GM21447 (cell line): ENCODE measurements at regions not wholly inside any gene's neighbourhood (a gene's known extent, or its start where the extent isn't known, plus 50 kb on each side); places are given as distances from the start of the nearest gene placed in this dataset.

ENCODE experiments used
- ATAC-seq: cut with Tn5 transposase; IDR thresholded peaks from one replicate; pipeline ENCODE4 v1.9.1; 2021; ENCODE audit not compliant: unreplicated experiment

- ATAC-seq = no peak
Measured at GRCh38 chr4:123867910-123868587, 471.5 kb downstream of the SPRY1 start.

- no peak for ATAC-seq
Measured at GRCh38 chr4:123869286-123870215, 473.0 kb downstream of the SPRY1 start.

- ATAC-seq = no peak
Measured at GRCh38 chr4:123870216-123870876, 473.8 kb downstream of the SPRY1 start.

DNA sequence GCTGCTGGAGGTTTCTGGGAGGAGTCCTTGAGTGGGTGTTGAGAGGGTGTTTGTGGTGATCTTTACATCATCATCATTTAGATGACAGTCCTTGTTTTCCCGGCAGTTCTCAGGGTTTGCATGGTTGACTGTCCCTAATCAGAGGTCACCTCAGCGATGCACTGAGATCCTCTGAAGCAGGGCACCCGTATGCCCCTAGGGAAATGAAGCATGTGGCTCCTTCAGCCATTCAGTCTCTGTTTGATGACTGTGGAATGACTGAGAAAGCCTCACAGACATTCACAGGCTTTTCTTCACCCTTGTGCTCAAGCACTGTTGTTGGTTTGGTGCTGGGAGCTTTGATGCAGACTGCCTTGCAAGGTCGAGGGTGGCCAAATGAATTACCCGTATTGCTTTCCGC lies 474.7 kb downstream of the SPRY1 start:
- no peak for ATAC-seq

DNA sequence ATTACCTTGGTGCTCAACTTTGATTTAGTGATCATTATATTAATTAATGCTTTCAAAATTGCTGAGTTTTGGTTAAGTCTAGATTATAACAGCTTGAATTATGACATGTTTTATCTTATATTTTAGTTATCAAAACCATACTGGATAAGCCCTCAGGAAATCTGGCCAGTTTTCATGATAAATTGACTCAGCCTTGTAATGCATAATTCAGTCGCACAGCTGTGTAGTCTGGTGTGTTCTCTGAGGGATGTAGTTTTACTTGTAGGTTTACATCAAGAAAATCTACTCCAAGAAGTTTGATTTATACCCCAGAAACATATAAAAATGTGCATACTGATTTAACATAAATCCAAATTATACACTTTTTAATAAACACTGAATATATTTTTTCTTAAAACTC lies 477.5 kb downstream of the SPRY1 start:
- no peak for ATAC-seq

DNA sequence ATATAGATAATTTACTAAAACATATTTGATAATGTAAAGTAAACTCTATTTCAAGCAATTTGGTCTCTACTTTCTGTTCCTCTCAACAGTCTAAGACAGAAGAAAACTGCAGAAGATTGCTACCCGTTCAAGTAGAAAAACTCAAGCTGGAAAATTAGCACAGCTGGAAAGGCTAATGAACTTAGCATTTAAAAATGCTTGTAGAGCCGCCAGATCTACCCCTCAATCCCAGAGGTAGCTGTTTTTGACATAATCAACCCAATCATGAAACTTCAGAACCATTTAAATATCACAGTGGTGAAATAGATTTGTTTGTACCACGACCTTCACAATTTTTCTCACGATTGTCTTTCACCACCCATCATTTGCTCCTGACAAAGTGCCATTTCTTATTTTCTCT lies 479.5 kb downstream of the SPRY1 start:
- ATAC-seq = no peak

DNA sequence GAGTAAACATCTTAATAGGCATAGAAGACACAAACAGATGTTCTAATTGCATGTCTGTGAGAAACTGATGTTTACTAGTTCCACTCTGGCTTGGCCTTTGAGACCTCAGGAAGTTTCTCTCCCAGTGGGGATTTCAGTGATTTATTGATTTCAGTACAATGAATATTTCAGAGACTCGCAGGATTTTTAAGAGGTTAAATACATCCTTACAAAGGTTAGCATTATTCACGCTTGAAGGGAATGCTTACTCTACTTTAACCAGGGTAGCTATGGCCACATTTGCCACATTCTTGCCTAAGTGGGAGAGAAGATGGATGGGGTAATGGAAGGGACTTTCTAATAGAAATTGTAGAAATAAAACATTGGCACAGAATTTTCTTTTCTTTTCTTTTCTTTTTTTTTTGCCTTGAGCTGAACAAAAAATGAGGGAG lies 480.1 kb downstream of the SPRY1 start:
- no peak for ATAC-seq

DNA sequence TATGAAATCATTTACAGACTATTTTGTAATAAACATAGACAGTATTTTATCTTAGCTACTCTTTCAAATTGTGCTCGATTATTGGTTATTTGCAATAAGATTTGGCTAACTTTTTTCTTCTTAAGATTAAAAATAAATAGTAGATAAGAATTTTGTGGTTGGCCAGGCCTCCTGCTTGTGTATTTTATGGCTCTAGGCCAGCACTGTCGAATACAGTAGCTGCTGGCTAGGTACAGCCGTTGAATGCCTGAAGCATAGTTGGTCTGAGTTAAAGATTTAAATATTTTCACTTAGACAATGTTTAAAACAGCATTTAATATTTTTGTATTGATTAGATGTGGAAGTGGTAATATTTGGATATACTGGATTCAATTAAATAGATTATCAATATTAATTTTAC lies 481.0 kb downstream of the SPRY1 start:
- no peak for ATAC-seq

DNA sequence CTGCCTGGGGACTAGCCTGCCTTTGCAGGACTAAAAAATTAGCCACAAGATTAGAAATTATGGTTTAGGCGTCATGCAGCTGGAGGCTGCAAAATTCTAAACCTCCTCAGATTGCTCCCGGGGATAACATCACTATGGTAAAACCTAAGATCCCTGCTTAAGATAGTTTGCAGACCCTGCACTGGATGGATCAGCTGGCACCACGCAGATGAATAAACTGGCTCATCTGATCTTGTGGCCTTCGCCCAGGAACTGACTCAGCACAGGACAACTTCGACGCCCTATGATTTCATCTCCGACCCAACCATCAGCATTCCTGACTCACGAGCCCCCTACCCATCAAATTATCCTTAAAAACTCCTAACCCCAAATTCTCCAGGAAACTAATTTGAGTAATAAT lies 482.4 kb downstream of the SPRY1 start:
- no peak for ATAC-seq

GRCh38 chr4:123880631-123881030 lies 484.0 kb downstream of the SPRY1 start:
- ATAC-seq = no peak

DNA sequence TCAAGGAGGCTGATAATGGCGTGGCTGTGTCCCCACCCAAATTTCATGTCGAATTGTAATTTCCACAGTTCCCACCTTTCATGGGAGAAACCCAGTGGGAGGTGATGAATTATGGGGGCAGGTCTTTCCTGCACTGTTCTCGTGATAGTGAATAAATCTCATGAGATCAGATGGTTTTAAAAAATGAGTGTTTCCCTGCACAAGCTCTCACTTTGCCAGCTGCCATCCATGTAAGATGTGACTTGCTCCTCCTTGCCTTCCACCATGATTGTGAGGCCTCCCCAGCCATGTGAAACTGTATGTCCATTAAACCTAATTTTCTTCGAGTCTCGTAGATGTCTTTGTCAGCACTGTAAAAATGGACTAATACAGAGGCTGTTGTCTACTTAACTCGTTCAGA lies 488.3 kb downstream of the SPRY1 start:
- ATAC-seq = no peak

DNA sequence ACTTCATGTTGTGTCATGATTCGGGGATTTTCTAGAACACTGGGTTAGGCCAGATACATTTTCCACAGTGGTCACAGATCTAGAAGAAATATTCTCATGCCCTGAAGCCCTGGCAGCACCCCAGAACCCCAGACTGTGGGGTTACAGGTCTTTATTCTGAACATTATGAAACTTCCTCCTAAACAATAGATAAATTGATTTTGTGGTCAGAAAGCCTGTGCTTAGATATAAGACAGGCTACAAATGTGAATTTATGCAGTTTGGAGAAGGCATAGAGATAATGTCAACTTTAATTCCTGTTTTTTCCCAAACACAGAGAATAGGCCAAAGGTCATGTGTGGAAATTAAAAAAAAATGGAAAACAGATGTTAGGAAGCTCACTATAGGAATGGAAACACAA lies 492.9 kb downstream of the SPRY1 start:
- no peak for ATAC-seq

- ATAC-seq = no peak
Measured at GRCh38 chr4:123890889-123891288, 494.3 kb downstream of the SPRY1 start.

- ATAC-seq = no peak
Measured at GRCh38 chr4:123891881-123892280, 495.3 kb downstream of the SPRY1 start.

GRCh38 chr4:123892368-123892976 lies 495.9 kb downstream of the SPRY1 start:
- no peak for ATAC-seq

DNA sequence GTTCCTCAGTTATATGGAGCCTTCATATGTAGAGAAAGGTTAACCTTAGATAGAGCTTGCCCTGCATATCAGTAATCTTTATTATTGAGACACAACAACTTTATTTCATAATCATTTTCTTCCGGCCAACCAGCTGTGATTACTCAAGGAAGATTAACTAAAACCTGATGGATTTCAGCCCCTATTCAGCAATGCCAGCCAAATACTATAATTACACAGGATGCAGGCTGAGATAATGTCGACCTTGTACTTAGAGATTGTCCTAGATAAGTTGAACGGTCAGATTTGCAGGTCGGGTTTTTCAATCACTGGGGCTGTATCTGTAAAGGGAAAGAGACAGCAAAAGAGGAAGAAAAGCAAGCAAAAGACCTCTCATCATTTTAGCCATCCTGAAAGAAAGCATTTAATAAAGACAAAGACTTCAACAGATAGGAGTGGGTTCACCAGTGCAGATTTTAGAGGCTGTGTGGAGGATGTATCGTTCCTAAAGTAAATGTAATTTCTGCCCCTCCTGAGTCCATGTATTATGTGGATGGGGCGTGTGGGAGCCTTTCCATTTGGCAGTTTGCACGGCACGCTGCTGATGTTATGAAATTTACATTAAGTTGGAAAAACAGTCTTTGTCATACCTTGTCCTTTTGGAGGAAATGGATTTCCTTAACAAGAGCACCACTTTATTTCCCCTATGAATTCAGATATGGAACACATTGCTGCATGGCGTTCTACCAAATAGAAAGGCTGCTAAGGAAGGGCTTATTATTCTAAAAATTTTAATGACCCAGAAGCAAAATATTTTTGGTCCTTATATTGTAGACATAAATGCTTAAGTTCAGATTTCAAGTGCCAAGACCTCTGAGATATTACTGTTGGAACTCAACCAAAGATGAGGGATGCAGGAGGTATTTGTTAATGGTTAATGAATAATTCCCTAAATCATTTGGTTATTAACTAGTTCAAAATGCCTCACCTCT lies 496.7 kb downstream of the SPRY1 start:
- no peak for ATAC-seq

GRCh38 chr4:123896446-123897071 lies 500.0 kb downstream of the SPRY1 start:
- no peak for ATAC-seq

GRCh38 chr4:123898946-123899666 lies 502.5 kb downstream of the SPRY1 start:
- no peak for ATAC-seq

DNA sequence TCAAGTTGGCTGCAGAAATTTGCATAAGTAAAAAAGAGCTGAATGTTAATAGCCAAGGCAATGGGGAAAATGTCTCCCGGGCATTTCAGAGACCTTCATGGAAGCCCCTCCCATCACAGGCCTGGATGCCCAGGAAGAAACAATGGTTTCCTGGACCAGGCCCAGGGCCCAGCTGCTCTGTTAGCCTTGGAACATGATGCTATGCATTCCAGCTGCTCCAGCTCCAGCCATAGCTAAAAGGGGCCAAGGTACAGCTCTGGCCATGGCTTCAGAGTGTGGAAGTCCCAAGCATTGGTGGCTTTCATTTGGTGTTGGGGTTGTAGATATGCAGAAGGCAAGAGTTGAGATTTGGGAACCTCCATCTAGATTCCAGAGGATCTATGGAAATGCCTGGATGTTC lies 508.3 kb downstream of the SPRY1 start:
- no peak for ATAC-seq
